HL-60 (cell line): ENCODE measurements at regions not wholly inside any gene's neighbourhood (a gene's known extent, or its start where the extent isn't known, plus 50 kb on each side); places are given as distances from the start of the nearest gene placed in this dataset.

Source experiments
- DNase-seq, 2 experiments: peaks; one replicate each; pipeline ENCODE4 v3.0.0-alpha.2; 2010 to 2020; ENCODE audit warnings: low read depth in 1 of 2, low spot score in 1 of 2
- H3K27ac ChIP-seq: fragments of 250-450 bp; sonication (Bioruptor Pico); replicated peaks from 2 replicates; pipeline ENCODE4 v1.5.1; 2020; ENCODE audit warnings: mild to moderate bottlenecking, moderate library complexity
- H3K27me3 ChIP-seq: fragments of 250-450 bp; sonication (Bioruptor Pico); 2 replicates; pipeline ENCODE4 v1.5.1; 2021; ENCODE audit warnings: mild to moderate bottlenecking, moderate library complexity; ENCODE audit not compliant: insufficient read depth, poor library complexity, severe bottlenecking
- H3K4me3 ChIP-seq: replicated peaks from 2 replicates; pipeline ENCODE4 v1.5.1; 2011; ENCODE audit warnings: mild to moderate bottlenecking, control low read depth, low read length; ENCODE audit not compliant: insufficient read depth
- GABPA ChIP-seq: IDR thresholded peaks from 2 replicates; pipeline ENCODE4 v1.6.1; 2012; ENCODE audit warnings: low read depth
- POLR2AphosphoS5 ChIP-seq: IDR thresholded peaks from 2 replicates; pipeline ENCODE4 v1.6.1; 2012; ENCODE audit warnings: low read depth
- SPI1 ChIP-seq: IDR thresholded peaks from 2 replicates; pipeline ENCODE4 v1.6.1; 2012; ENCODE audit warnings: low read depth, mild to moderate bottlenecking, borderline replicate concordance
- TF ChIP-seq, protein P1 (sequence below): IDR thresholded peaks from one replicate; pipeline ENCODE4 v1.5.1; 2011; ENCODE audit warnings: low read length, control low read depth, inconsistent platforms; ENCODE audit not compliant: insufficient read depth
- TF ChIP-seq, protein P2 (sequence below): IDR thresholded peaks from 2 replicates; pipeline ENCODE4 v1.6.1; 2012; ENCODE audit warnings: low read depth; ENCODE audit not compliant: insufficient replicate concordance

DNA sequence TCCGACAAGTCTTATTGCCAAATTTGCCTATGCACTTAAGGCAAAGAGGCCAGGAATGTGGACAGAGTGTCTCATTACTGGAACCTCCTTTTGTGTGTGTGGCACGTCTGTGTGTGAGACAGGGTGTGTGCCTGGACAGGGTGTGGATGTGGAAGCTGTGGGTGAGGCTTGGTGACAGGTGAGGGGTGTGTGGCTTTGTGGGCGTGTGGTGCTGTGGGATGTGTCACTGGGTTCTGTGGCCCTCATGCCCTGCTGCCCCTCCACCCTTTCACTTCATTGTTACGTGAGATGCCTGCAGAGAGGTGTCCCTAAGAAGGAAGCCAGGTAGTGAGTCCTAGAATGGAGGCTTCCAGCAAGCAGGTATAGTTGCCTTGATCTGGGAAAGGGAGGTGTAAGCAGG lies 244.0 kb upstream of the CHRNA7 start:
- no peak overlapping the region for H3K27ac ChIP-seq
- no peaks in the 10 kb centered on the region for H3K27me3 ChIP-seq
- TF ChIP-seq, protein P1, sequence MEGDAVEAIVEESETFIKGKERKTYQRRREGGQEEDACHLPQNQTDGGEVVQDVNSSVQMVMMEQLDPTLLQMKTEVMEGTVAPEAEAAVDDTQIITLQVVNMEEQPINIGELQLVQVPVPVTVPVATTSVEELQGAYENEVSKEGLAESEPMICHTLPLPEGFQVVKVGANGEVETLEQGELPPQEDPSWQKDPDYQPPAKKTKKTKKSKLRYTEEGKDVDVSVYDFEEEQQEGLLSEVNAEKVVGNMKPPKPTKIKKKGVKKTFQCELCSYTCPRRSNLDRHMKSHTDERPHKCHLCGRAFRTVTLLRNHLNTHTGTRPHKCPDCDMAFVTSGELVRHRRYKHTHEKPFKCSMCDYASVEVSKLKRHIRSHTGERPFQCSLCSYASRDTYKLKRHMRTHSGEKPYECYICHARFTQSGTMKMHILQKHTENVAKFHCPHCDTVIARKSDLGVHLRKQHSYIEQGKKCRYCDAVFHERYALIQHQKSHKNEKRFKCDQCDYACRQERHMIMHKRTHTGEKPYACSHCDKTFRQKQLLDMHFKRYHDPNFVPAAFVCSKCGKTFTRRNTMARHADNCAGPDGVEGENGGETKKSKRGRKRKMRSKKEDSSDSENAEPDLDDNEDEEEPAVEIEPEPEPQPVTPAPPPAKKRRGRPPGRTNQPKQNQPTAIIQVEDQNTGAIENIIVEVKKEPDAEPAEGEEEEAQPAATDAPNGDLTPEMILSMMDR, result no peak
- TF ChIP-seq POLR2AphosphoS5 (no peak), GABPA (no peak), SPI1 (no peak)
- TF ChIP-seq, protein P2, sequence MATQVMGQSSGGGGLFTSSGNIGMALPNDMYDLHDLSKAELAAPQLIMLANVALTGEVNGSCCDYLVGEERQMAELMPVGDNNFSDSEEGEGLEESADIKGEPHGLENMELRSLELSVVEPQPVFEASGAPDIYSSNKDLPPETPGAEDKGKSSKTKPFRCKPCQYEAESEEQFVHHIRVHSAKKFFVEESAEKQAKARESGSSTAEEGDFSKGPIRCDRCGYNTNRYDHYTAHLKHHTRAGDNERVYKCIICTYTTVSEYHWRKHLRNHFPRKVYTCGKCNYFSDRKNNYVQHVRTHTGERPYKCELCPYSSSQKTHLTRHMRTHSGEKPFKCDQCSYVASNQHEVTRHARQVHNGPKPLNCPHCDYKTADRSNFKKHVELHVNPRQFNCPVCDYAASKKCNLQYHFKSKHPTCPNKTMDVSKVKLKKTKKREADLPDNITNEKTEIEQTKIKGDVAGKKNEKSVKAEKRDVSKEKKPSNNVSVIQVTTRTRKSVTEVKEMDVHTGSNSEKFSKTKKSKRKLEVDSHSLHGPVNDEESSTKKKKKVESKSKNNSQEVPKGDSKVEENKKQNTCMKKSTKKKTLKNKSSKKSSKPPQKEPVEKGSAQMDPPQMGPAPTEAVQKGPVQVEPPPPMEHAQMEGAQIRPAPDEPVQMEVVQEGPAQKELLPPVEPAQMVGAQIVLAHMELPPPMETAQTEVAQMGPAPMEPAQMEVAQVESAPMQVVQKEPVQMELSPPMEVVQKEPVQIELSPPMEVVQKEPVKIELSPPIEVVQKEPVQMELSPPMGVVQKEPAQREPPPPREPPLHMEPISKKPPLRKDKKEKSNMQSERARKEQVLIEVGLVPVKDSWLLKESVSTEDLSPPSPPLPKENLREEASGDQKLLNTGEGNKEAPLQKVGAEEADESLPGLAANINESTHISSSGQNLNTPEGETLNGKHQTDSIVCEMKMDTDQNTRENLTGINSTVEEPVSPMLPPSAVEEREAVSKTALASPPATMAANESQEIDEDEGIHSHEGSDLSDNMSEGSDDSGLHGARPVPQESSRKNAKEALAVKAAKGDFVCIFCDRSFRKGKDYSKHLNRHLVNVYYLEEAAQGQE, result no peak
- no peak overlapping the region for H3K4me3 ChIP-seq
- no peak for DNase-seq

DNA sequence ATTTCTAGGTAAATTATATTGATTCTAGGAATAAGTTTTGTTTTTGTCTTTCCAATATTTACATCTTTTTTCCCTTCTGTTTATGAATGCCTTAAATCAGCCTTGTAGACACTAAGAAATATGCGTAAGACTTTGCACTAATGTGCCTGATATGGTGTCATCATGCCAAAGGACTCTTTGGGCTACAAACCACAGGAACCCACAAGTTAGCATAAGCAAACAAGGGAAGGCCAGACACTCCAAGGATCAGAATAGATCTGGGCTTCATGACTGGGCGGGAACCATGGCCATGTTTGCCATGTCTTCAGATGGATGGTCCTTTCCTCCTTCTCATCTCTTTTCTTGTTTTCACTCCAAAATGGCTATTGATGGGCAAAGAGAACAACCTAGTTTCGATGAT lies 242.2 kb upstream of the CHRNA7 start:
- TF ChIP-seq, protein P2, result no peak
- TF ChIP-seq POLR2AphosphoS5 (no peak), GABPA (no peak), SPI1 (no peak)
- TF ChIP-seq, protein P1, result no peak
- H3K27me3 ChIP-seq, result no peaks in the 10 kb centered on the region
- DNase-seq, result no peak
- no peak overlapping the region for H3K4me3 ChIP-seq
- H3K27ac ChIP-seq, result no peak overlapping the region

- Histone ChIP-seq H3K27me3 (no peaks in the 10 kb centered on the region), H3K27ac (no peak overlapping the region), H3K4me3 (no peak overlapping the region)
- DNase-seq, result no peak
- TF ChIP-seq, protein P1, result no peak
- no peak for TF ChIP-seq POLR2AphosphoS5
- TF ChIP-seq, protein P2, result no peak
- TF ChIP-seq SPI1, result no peak
- no peak for TF ChIP-seq GABPA
Observed at GRCh38 chr15:31792611-31793199, 237.6 kb upstream of the CHRNA7 start.
